GM18951 (cell line): ENCODE measurements at regions not wholly inside any gene's neighbourhood (a gene's known extent, or its start where the extent isn't known, plus 50 kb on each side); places are given as distances from the start of the nearest gene placed in this dataset.
"Not testable (repeated sequence)": the region's sequence is repeated elsewhere in the genome, so short reads cannot be mapped to it uniquely, and the experiment has no call there.

Experiments used
- POLR2A ChIP-seq: IDR thresholded peaks from 4 replicates; pipeline ENCODE4 v1.6.1; 2011; ENCODE audit warnings: mild to moderate bottlenecking; ENCODE audit not compliant: insufficient read length, insufficient read depth; ENCODE audit errors: extremely low read depth
- in situ Hi-C: fragments of 300-500 bp; cut with MboI; formaldehyde crosslinking; loops from one replicate; pipeline ENCODE4 v1.12.0; 2022; ENCODE audit warnings: low sequenced_read_pairs, mixed read lengths, inconsistent platforms; ENCODE audit not compliant: unreplicated experiment

DNA sequence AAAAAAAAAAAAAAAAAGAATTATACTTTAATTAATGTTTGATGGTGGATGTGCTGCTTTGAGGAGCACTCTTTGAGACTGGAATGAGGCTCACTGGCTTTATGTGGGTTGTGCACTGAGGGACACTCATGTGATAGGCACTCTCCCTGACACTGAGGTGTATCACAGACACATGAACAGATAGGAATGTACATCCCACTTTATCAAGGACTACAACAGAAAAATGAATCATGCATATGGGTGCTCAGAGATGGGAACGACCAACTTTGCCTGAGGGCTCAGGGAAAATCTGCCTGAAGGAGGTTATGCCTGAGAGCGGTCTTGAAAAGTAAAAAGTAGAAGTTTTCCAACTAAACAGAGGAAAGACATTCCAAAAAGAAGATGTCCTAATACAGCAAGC is 97.7 kb upstream of the RBPJ start:
- in situ Hi-C loops, result no loop called here
- no peak for TF ChIP-seq POLR2A

DNA sequence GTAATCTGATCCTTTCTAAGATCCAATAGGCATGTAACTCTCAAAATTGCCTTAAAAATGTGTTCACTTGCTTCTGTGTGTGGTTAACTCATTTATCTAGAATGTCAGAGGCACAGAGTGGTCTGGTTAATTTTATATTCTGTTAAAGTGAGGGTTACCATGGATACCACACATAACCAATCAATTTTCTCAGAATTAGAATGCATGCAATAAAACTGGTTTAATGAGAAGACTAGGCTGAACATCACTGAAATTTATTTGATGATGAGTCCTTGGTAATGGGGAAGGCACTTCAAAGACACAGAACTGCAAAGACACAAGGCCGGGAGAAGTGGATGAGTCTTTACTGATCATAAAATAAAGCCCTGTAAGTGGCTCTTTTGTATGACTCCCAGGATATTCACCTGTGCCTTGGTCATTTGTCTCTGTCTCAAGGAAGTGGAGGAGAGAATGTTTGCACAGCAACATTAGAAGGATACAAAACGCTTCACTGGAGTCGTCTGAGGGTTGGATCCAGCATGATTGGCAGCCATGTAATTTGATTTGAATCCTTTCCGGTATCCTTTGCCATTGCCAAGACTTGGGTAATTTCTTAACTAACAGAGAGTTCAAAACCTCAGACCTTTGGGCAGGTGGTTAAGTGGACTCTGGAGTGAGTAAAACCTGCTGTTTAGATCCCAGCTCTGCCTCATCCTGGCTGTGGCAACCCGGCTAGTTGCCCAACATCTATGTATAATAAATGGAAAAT is 94.0 kb upstream of the RBPJ start:
- TF ChIP-seq POLR2A, result no peak
- in situ Hi-C loops, result no loop called here

DNA sequence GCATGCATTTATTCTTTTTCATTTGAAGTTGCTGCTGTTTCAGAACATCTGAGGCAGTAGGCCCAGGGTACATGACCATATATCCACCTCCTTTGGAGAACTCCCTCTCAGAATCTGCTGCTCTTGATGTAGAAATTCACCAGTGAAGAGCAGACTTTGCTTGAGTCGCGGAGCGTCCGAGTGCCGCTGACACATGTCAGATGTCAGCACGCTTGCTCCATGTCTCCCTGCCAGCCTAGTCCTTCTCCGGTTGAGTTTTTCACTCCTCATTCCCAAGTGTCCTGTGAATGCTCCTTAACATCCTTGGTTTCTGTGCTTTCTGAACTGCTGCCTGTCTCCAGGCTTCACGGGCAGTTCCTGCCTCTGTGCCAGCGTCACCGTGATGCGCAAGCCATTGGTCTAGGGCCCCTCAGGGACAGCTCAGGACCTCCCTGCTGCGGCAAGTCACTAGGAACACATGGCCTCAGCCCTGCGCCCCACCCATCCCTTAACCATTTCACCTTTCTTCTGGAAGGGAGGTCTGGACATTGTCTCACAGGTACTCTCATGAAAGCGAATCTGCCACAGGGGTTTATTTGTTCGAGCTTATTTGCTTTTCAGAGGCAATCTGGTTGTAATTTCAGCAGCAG is 93.1 kb upstream of the RBPJ start:
- in situ Hi-C loops, result no loop called here
- TF ChIP-seq POLR2A, result no peak

DNA sequence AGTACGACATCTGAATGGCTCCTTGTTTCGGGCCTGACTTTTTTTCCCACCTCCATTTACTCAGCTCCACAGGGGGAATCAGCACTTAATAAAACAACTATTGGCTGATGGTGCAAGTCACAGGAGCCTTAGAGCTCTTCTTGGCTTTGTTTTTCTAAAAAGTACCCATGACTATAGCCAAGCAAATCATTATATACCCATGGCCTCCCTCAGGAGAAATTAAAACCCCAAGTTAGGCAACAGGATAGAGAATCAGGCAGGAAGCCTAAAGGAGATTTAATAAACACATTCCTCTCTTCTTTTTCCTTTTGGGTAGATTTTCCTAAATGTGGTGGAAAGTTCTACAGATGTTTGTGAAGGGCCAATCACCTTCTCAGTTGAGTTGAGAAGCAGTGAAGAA is 91.9 kb upstream of the RBPJ start:
- no peak for TF ChIP-seq POLR2A
- in situ Hi-C loops, result no loop called here

DNA sequence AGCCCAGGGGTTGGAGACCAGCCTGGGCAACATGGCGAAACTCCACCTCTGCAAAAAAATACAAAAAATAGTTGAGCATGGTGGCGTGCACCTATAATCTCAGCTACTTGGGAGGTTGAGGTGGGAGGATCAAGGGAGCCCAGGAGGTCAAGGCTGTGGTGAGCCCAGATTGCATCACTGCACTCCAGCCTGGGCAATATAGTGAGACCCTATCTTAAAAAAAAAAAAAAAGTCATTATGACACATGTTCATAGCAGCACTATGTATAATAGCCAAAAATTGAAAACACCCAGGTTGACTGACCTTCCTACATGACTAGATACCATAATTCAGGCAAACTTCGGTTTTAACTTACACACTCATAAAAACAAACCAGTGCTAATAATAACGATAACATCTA is 90.8 kb upstream of the RBPJ start:
- in situ Hi-C loops, result no loop called here
- TF ChIP-seq POLR2A, result no peak

DNA sequence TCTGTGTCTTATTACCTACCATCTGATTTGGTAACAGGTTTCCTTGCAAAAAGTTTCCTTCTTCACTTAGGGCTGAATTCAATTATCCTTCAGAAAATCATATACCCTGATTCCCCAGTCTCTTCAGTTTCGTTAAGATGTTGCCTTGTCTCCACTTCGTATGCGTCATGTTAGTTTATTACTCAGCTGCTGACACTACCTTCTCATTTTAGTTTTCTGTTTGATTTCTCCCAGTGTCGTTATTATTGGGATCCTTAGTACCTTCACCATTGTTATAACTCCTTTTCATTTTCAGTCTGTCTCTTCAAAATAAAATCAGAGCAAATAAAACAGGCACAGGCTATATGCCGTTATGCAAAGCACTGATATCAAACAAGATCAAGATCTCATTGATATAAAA is 87.5 kb upstream of the RBPJ start:
- no peak for TF ChIP-seq POLR2A
- in situ Hi-C loops, result no loop called here

DNA sequence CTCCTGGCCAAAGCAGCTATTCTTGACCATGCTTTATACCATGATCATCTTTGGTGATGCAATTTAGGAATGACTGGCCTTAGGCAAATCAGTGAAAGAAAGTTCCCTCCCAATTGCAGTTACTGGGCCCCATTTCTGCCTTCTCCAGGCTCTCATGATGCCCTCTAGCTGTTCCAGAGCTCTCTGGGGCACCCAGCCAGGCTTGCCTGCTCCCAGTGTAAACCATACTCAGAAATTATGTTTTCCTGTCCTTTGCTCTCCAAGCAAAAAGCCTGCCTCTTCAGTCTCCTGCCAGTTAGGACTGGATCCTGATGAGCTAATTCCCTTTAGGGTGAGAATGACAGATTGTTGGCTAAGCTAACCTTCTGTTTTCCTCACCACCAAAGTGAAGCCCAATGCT is 85.3 kb upstream of the RBPJ start:
- no peak for TF ChIP-seq POLR2A
- in situ Hi-C loops, result no loop called here

DNA sequence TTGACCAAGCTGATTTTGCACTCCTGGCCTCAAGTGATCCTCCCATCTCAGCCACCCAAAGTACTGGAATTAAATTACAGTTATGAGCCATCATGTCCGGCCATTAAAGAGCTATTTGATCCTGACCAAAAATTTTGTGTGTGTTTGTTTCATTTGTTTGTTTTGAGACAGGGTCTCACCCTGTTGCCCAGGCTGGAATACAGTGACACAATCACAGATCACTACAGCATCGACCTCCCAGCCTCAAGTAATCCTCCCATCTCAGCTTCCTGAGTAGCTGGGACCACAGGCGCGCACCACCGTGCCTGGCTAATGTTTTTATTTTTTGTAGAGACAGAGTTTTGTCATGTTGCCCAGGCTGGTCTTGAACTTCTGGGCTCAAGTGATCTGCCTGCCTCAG is 82.9 kb upstream of the RBPJ start:
- TF ChIP-seq POLR2A, result no peak
- in situ Hi-C loops, result no loop called here

DNA sequence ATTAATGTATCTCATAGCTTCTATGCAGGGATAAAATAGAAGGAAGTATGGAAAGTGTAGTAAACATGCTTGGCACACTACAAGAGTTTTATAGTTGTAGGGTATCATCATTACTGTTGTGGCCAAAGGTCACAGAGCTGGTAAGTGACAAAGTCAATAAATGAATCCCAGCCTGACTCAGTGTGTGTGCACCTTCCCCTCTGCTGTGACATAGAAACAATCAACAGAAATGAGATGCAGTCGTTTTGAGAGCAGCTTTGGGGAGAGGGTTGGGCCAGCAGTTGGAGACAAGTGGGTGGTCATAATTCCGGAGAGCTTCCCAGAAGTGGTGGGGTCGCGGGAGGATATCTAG is 82.4 kb upstream of the RBPJ start:
- TF ChIP-seq POLR2A, result no peak
- in situ Hi-C loops, result no loop called here

DNA sequence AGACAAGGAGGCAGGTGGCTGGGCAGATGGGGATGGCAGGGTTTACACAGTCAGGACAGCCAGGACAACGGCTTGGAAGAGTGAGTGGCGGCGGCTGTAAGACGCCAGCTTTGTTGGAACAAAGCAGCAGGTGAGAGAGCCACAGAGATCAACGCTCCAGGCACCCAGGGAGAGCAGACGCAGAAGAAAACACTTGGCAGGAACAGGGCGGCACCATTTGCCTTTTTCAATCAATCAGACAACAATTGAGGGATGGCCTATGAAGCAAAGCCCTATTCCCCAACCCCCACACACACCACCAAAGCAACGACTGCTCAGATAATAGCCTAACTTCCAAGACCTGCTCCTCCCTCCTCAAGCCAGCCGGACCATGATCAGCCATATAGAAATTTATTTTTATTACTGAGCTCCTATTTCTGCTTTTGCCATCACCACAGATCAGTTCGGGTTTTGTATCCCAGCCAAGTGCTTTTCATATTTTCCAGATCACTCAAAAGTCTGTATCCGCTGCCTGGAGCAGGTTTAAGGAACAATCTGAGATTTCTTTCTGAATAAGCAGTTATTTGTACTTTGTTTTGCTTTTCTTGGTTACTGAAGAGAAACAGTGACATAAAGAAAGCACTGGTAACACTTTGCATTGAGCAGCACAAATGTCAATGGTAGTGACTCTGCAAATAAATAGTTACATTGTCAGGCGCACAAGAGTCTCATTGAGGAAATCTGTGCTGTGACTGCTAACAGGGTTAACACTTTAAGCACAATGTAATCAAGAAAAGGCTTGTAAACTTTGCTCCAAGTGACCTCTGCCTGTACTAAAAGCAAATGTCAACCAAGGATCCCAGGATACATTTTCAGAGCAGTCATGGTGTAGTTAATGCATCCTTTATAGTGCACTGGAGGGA is 81.8 kb upstream of the RBPJ start:
- in situ Hi-C loops, result no loop called here
- TF ChIP-seq POLR2A, result no peak

DNA sequence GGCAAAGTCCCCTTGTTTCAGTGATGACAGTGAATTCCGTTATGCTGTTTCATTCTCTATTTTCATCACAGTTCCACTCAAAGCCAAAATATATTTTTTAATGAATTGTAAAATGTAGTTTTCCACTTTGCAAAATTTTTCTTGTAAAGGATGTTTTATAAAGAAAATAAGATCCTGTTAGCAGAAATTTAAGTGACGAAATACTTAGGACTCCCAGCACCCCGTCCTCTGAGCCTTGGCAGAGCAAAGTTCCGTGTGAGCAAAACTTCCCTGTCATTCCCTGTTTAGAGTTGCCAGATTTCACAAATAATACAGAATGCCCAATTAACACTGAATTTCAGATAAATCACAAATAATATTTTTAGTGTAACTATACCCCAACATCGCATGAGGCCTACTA is 81.0 kb upstream of the RBPJ start:
- TF ChIP-seq POLR2A, result no peak
- in situ Hi-C loops, result no loop called here

DNA sequence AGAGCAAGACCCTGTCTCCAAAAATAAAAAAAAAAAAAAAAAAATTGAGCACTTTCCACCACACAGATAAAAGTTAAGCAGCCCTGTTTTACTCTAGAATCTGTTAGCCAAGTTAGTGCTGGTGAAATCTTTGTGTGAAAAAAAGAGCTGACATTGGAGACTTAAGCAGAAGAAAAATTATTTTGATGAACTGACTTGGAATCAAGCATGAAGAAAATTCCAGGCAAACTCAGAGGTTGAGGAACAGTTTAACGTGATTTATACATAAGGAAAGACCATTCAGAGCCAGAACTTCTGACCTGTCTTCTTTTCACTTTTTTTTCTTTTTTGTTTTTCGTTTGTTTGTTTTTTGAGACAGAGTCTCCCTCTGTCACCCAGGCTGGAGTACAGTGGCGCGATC is 79.6 kb upstream of the RBPJ start:
- in situ Hi-C loops, result no loop called here
- no peak for TF ChIP-seq POLR2A

DNA sequence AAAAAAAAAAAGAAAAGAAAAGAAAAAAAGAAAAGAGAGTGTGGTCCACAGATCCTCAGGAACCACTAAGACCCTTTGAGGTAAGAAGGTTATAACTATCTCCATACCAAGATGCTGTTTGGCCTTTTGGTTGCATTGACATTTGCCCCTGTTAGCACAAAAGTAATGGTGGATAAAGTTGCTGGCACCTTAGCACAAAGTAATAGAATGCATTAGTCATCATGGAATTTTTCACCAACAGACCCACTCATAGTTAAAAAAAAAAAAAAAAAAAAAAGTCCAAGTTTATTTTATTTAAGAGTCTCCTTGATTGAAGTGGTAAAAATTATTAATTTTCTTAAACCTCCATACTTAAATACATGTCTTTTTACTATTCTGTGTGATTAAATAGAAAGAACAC is 78.4 kb upstream of the RBPJ start:
- no peak for TF ChIP-seq POLR2A
- in situ Hi-C loops, result no loop called here

DNA sequence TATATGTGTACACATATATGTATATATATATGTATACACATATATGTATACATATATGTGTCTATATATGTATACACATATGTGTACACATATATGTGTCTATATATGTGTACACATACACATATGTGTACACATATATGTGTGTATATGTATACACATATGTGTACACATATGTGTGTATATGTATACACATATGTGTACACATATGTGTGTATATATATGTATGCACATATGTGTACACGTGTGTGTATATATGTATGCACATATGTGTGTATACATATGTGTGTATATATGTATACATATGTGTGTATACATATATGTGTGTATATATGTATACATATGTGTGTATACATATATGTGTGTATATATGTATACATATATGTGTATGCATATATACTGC is 76.7 kb upstream of the RBPJ start:
- in situ Hi-C loops, result not testable (repeated sequence)
